Breast epithelium (tissue), 4 donors: ENCODE measurements at regions not wholly inside any gene's neighbourhood (a gene's known extent, or its start where the extent isn't known, plus 50 kb on each side); places are given as distances from the start of the nearest gene placed in this dataset.

Experiments used
- DNase-seq, 2 donors: peaks; one replicate each; pipeline ENCODE4 v3.0.0-alpha.2; 2019; ENCODE audit warnings: low spot score in 2 of 2
- H3K27ac ChIP-seq, 2 donors: fragments of 200-600 bp; sonication (generic) in 1 of 2; one replicate each; pipeline ENCODE4 v1.5.1; 2016 to 2019; ENCODE audit warnings: mild to moderate bottlenecking in 1 of 2
- H3K27me3 ChIP-seq, 2 donors: fragments of 200-600 bp; sonication (generic) in 1 of 2; one replicate each; pipeline versions ENCODE4 v1.5.1 to v1.6.0; 2017 to 2019; ENCODE audit warnings: control low read depth in 1 of 2, mild to moderate bottlenecking in 1 of 2
- H3K36me3 ChIP-seq: fragments of 200-600 bp; one replicate; pipeline ENCODE4 v1.5.1; 2019
- H3K4me1 ChIP-seq, 2 donors: fragments of 200-600 bp; sonication (generic); one replicate each; pipeline ENCODE4 v1.5.1; 2016 to 2019; ENCODE audit warnings: control low read depth in 1 of 2
- H3K4me3 ChIP-seq, 3 donors: fragments of 200-600 bp; sonication (generic); 1 replicate in 2 of 3; 2 replicates in 1 of 3; pipeline ENCODE4 v1.5.1; 2016 to 2019; ENCODE audit warnings: mild to moderate bottlenecking in 3 of 3, moderate library complexity in 2 of 3
- H3K9me3 ChIP-seq, 2 donors: fragments of 200-600 bp; sonication (generic) in 1 of 2; one replicate each; pipeline ENCODE4 v1.5.1; 2016 to 2019; ENCODE audit warnings: control low read depth in 1 of 2
- POLR2A ChIP-seq: fragments of 450-650 bp; IDR thresholded peaks from one replicate; pipeline ENCODE4 v1.6.1; 2016; ENCODE audit warnings: antibody characterized with exemption, mild to moderate bottlenecking, moderate library complexity
- POLR2AphosphoS5 ChIP-seq, 3 donors: sonication (generic); formaldehyde crosslinking; IDR thresholded peaks; one replicate each; pipeline ENCODE4 v1.6.1; 2017; ENCODE audit warnings: antibody characterized with exemption in 3 of 3
- intact Hi-C: fragments of 100-400 bp; cut with DNase I; formaldehyde crosslinking; loops from one replicate; pipeline ENCODE4 v1.15.1; 2023; ENCODE audit warnings: low total_unique reads
- TF ChIP-seq, protein P1 (sequence below), 3 donors: fragments of 450-650 bp; IDR thresholded peaks; one replicate each; pipeline ENCODE4 v1.5.1; 2016 to 2017; ENCODE audit warnings: antibody characterized with exemption in 3 of 3, mild to moderate bottlenecking in 3 of 3, moderate library complexity in 3 of 3

DNA sequence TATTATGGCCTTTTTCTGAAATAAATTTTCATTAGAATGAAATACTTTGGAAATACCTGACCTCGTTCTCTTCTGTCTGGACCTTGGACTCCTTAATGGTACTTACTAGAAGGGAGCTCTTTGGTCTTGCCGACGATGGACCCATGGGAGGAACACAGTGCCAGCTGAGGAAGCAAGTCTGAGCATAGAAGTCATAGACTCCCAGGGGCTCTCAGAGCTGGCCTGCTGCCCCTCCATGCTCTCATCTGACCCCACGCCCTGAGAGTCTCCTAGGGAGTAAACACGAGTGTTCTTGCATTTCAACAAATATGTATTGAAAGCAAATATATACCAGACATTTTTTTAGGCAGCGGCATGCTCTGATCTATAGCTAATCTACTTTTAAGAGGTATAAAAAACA is 87.8 kb downstream of the PLEKHG1 start:
- Histone ChIP-seq H3K27me3 (no peaks in the 10 kb centered on the region), H3K4me3 (no peak overlapping the region), H3K9me3 (no peaks in the 10 kb centered on the region), H3K36me3 (no peaks in the 10 kb centered on the region), H3K27ac (peak overlapping the region; percentile 65 to 66), H3K4me1 (no peaks in the 10 kb centered on the region)
- intact Hi-C loops: no loop called here
- no peak for DNase-seq
- no peak for TF ChIP-seq POLR2AphosphoS5 (IDR thresholded peaks at IDR 0.05)
- TF ChIP-seq POLR2A: no peak
- TF ChIP-seq, protein P1, sequence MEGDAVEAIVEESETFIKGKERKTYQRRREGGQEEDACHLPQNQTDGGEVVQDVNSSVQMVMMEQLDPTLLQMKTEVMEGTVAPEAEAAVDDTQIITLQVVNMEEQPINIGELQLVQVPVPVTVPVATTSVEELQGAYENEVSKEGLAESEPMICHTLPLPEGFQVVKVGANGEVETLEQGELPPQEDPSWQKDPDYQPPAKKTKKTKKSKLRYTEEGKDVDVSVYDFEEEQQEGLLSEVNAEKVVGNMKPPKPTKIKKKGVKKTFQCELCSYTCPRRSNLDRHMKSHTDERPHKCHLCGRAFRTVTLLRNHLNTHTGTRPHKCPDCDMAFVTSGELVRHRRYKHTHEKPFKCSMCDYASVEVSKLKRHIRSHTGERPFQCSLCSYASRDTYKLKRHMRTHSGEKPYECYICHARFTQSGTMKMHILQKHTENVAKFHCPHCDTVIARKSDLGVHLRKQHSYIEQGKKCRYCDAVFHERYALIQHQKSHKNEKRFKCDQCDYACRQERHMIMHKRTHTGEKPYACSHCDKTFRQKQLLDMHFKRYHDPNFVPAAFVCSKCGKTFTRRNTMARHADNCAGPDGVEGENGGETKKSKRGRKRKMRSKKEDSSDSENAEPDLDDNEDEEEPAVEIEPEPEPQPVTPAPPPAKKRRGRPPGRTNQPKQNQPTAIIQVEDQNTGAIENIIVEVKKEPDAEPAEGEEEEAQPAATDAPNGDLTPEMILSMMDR (IDR thresholded peaks at IDR 0.05): no peak

DNA sequence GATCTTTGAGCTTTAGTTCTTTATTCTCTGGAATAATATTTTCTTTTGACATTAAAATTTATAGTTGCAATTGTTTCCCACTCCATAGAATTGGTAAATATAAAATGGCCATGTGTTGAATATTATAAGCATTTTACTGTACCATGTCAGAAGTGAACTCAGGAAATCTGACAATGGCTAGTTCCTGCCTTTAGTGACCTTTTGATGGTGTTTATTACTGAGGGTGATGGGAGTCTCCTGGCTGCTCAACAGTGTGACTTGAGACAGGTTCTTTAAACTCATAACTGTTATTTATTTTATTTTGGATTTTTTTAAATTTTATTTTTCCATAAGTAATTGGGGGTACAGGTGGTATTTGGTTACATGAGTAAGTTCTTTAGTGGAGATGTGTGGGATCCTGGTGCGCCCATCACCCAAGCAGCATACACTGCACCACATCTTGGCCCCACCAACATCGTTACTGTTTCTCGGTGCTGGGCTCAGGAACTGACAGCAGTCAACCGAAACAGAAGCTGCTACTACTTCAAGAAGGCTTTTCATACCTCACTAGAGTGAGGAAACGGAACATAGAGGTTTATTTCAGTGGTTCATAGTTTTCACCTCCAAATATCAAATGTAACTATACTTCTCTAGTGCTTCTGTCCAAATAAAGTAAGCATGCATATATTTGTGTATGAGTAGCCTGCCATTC is 90.4 kb downstream of the PLEKHG1 start:
- Histone ChIP-seq H3K9me3 (no peaks in the 10 kb centered on the region), H3K36me3 (no peaks in the 10 kb centered on the region), H3K4me1 (no peaks in the 10 kb centered on the region), H3K27ac (no peak overlapping the region), H3K27me3 (no peaks in the 10 kb centered on the region), H3K4me3 (no peak overlapping the region)
- DNase-seq: no peak
- TF ChIP-seq, protein P1 (IDR thresholded peaks at IDR 0.05): no peak
- no peak for TF ChIP-seq POLR2AphosphoS5 (IDR thresholded peaks at IDR 0.05)
- no peak for TF ChIP-seq POLR2A
- intact Hi-C loops: no loop called here

DNA sequence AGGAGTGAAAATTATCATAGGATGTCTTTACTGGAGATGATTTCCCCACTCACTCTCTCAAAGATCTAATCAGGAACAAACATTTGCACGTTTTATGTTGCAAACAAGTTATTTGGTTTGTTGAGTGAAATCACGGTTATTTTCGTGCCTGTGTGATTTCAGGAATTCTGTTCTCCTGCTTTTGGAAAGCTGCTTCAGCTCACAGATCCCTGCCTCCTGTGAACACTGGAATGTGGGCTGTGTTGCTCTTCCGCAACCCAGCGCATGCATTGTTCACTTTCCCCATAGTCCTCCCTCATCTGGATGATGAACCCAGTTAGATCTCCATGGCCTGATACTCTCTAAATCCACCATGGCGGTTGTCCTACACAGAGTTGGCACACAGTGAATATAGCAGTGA is 91.0 kb downstream of the PLEKHG1 start:
- Histone ChIP-seq H3K4me1 (no peaks in the 10 kb centered on the region), H3K36me3 (no peaks in the 10 kb centered on the region), H3K27me3 (no peaks in the 10 kb centered on the region), H3K9me3 (no peaks in the 10 kb centered on the region), H3K27ac (no peak overlapping the region), H3K4me3 (no peak overlapping the region)
- intact Hi-C loops: no loop called here
- DNase-seq: no peak
- TF ChIP-seq POLR2AphosphoS5 (IDR thresholded peaks at IDR 0.05) (no peak), POLR2A (no peak)
- TF ChIP-seq, protein P1 (IDR thresholded peaks at IDR 0.05): no peak

DNA sequence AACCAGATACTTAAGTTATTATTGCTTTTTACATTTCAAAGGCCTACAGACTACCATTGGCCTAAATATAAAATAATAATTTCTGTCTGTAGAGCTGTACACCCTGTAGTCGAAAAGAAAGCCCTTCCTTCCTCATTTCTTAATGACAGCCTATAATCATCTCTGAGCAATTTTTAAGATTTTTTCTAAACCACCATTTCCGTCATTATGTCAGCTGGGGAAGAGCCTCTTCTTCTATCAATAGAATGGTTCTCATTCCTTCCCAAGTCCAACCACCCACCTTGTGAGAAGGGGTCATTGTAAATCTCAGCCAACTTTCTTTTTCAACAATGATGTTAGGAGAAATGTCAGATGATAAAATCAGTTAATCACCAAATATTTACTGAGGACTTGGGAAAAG is 91.8 kb downstream of the PLEKHG1 start:
- Histone ChIP-seq H3K27ac (peak overlapping the region in 1 of 2 donors; percentile 13), H3K27me3 (no peaks in the 10 kb centered on the region), H3K36me3 (no peaks in the 10 kb centered on the region), H3K4me1 (no peaks in the 10 kb centered on the region), H3K4me3 (no peak overlapping the region), H3K9me3 (no peaks in the 10 kb centered on the region)
- intact Hi-C loops: no loop called here
- TF ChIP-seq POLR2AphosphoS5 (IDR thresholded peaks at IDR 0.05) (no peak), POLR2A (no peak)
- TF ChIP-seq, protein P1 (IDR thresholded peaks at IDR 0.05): no peak
- DNase-seq: no peak

DNA sequence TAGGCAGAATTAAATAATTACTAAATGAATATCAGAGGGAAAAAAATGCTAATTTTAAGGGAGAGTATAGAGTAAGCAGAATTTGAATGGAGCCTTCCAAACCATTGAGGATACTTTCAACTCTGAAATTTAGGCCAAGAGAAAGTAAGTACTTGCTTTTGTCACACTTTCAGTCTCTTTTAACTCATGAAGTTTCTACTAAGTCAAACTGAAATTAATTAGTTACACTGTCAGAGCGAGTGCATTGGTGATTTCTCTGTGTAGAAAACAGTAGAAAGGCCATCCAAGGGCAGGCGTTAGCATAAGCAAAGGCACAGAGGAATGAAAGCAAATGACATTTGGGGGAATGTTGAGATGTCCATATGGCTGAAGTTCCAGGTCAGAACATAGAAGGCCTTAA is 92.9 kb downstream of the PLEKHG1 start:
- H3K36me3 ChIP-seq: no peaks in the 10 kb centered on the region
- no peaks in the 10 kb centered on the region for H3K27me3 ChIP-seq
- no peak for DNase-seq
- TF ChIP-seq POLR2AphosphoS5 (IDR thresholded peaks at IDR 0.05) (no peak), POLR2A (no peak)
- TF ChIP-seq, protein P1 (IDR thresholded peaks at IDR 0.05): no peak
- H3K9me3 ChIP-seq: no peaks in the 10 kb centered on the region
- no peak overlapping the region for H3K27ac ChIP-seq
- intact Hi-C loops: no loop called here
- H3K4me1 ChIP-seq: no peaks in the 10 kb centered on the region
- no peak overlapping the region for H3K4me3 ChIP-seq
